ENCODE measurements at regions not wholly inside any gene's neighbourhood (a gene's known extent, or its start where the extent isn't known, plus 50 kb on each side); places are given as distances from the start of the nearest gene placed in this dataset.

GRCh38 chr2:189231719-189232323 lies 52.3 kb upstream of the COL5A2 start:
- TF ChIP-seq GATA2 (IDR thresholded peaks at IDR 0.05; ENCODE audit: low read depth, low read length): no peak
- TF ChIP-seq GATA3 (IDR thresholded peaks at IDR 0.05; ENCODE audit: low read depth, low read length): no peak
